Left colon (tissue), 2 donors: ENCODE measurements at regions not wholly inside any gene's neighbourhood (a gene's known extent, or its start where the extent isn't known, plus 50 kb on each side); places are given as distances from the start of the nearest gene placed in this dataset.
A peak's percentile ranks its signal among the peaks of the same experiment; 100 is the strongest.

Source experiments
- ATAC-seq: fragments of 200-7000 bp; cut with Tn5 transposase; one replicate; pipeline ENCODE4 v1.9.1; 2020; ENCODE audit warnings: mild to moderate bottlenecking, moderate library complexity
- DNase-seq, 2 donors: peaks; one replicate each; pipeline ENCODE4 v3.0.0-alpha.2; 2020
- intact Hi-C, 2 donors: fragments of 100-400 bp; cut with DNase I in 1 of 2; cut with micrococcal nuclease in 1 of 2; formaldehyde crosslinking; loops; one replicate each; pipeline versions ENCODE4 v1.11.2 to v1.14.0; 2022; cut with DNase I, micrococcal nuclease
- donor health status: DM: no; HTN: no; CAD: no.
- donor health status: DM: yes; HTN: yes; CAD: no.

DNA sequence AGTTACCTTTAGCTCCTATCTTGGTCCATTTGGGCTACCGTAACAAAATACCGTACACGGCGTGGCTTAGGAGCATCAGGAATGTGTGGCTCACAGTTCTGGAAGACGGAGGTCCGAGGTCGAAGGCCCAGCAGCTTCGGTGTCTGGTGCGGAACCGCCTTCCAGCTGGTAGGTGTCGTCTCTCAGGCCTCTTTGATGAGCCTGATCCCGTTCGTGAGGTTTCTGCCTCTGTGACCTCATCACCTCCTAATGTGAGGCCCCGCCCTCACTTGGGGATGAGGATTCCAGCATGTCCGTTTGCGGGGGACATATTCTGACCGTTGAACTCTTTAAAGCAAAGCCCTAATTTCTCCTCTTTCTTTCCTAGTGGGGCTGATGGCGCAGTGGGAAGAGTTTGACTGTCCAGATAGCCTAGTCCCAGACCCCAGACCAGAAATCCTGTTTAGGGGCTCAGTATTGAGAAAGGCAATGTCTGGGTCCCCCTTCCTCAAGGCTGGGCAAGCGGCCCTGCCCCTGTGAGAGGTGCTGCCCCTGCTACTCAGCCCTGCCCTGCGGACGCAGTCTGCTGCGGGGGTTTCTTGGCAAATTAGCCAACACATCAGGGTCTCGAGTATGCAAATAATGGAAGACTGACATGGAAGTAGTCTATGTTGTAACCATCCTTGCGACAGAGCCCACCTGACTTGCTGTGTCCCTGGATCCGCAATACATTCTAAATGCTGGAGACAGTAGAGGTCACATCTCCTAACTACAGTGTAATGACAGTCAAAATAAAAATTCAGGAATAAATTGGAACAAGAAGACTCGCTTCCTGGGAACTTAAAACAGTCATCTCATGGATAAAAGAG is 128.0 kb downstream of the ASB1 start:
- ATAC-seq (no peak), DNase-seq (no peak)
- intact Hi-C loops = no loop called here

DNA sequence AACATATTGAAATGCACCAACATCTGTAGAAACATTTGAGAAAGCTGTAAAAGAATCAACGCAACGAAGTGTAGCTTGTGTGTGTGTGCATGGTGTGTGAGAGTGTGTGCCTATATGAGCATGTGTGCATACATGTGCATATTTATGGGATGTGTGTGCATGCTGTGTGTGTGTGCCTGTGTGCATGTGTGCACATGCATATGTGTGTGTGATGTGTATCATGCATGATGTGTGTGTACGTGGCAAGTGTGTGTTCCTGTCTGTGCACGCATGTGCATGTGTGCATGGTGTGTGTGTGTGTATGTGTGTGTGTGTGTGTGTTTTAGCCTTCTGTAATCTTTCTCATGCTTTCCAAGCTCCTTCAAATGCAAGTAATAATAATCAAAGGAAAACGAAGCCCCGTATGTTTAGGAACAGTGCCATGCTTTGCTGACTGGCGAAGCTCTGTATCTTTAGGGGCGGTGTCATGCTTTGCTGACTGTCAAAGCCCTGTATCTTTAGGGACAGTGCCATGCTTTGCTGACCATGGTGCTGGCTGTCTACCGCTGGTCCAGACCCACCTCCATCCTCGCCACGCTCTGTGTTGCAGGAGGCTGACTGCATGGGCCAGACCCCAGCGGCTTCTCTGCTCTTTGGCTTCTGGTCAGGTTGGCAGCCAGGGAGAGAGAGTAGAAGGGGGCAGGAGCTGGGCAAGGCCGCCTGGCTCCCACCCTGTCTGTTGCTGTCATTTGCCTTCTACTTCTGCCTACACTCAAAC is 129.2 kb downstream of the ASB1 start:
- intact Hi-C loops = no loop called here
- ATAC-seq (no peak), DNase-seq (no peak)

DNA sequence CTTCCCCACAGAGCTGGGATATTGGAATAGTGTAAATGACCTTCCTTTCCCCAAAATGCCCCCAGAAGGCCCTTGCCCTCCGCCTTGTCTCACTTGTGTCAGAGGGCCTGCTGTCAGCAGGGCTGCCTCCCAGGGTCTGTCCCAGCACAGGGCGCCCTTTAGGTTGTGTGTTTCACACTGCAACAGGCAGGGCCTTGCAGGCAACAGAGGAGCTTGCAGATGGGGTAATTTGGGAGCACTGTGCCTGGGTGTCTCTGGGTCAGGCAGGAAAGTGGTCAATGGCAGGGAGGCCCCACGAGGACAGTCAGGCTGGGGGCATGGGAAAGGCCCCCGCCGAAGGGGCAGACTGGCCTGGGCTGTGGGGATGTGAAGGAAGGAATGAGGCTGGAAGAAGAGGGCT is 130.7 kb downstream of the ASB1 start:
- ATAC-seq (no peak), DNase-seq (no peak)
- intact Hi-C loops = no loop called here

DNA sequence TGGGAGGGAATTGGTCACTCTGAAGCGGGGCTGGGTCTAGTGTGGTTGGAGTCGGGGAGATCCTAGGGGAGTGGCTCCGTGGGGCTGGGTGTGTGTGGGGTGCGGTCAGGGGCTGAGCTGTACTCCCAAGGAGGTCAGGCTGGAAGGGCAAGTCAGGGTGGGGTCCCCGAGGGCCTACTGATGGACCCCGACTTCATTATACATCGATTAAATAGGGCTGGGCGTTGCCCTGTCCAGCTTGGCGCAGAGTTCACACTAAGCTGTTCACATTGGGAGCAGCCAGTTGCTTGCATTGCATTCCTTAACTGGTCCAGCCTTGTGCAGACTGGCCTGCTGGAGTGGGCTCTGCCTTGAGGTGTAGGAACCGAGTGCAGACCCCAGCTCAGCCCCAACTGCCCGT is 131.2 kb downstream of the ASB1 start:
- no peak for DNase-seq
- ATAC-seq = no peak
- intact Hi-C loops = no loop called here

GRCh38 chr2:238558456-238559099 is 131.9 kb downstream of the ASB1 start:
- intact Hi-C loops = no loop called here
- DNase-seq = no peak
- no peak for ATAC-seq

GRCh38 chr2:238560234-238560633 is 133.5 kb downstream of the ASB1 start:
- no peak for ATAC-seq
- intact Hi-C loops = no loop called here
- no peak for DNase-seq

- DNase-seq (no peak), ATAC-seq (peak; percentile 58)
- intact Hi-C loops = no loop called here
Measured at GRCh38 chr2:238561230-238561629, 134.5 kb downstream of the ASB1 start.

GRCh38 chr2:238562446-238562845 is 135.7 kb downstream of the ASB1 start:
- no peak for ATAC-seq
- no peak for DNase-seq
- intact Hi-C loops = no loop called here

DNA sequence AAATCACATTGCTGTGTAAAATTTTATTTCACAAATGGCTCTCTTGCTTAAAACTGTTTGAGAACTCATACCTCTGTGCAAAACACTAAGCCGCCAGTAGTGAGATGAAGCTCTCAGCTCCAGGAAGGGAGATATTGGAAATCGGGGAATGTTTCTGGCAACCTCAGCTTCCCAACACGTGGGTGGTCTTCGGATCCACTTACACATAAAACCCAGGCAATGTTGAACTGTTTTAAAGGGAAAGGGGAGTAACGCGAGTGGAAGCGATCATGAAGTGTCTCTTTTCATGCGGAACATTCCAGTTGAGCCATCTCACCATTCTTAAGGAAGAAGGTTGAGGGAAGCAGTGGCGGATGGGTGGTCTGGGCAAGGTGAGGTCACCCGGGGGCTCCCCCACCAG is 136.8 kb downstream of the ASB1 start:
- DNase-seq = no peak
- intact Hi-C loops = no loop called here
- no peak for ATAC-seq

GRCh38 chr2:238564286-238564920 is 137.7 kb downstream of the ASB1 start:
- intact Hi-C loops = no loop called here
- DNase-seq (no peak), ATAC-seq (no peak)

DNA sequence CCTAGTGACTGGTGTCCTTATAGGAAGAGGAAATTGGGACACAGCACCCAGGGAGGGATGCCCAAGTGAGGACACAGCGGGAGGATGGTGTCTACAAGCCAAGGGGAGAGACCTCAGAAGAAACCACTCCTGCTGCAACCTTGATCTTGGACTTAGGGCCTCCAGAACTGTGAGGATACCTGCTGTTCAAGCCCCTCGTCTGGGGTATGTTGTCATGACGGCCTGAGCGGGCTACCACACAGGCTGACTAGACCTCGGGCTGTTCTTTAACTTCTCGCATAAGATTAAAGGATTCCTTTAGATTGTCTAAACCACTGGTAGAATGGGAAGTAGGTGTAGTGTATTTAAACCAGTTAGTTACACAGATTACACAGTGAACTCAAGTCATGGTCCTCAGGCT is 138.3 kb downstream of the ASB1 start:
- intact Hi-C loops = no loop called here
- no peak for ATAC-seq
- no peak for DNase-seq

DNA sequence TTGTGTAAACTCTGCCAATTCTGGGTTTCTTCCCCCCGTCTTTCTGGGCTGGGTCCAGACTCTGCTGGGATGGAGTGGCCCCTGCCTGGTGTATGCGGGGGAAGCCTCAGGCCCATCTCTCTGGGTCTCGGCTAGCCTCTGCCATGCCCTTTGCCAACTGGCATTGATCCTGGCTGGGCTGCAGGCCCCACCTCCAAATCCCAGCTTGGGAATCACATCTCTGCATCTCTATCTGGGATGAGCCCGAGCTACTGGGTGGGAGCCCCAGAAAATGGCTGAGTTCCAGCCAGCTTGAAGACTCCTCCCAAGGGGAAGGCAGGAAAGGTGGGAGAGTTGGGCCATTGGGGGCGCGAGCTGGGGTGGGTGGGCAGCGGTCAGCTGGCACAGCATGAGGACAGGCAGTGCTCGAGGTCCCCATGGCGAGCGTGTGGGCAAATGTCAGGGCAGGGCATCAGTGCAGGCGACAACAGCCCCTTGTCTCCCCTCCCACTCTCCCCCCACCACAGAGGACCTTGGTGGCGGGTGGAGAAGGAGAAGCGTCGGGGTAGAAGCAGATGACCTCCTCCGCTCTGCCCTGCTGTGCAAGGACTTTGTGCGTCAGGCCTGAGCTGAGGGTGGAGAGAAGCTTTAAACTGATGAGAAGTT is 139.4 kb downstream of the ASB1 start:
- DNase-seq (no peak), ATAC-seq (no peak)
- intact Hi-C loops = no loop called here

DNA sequence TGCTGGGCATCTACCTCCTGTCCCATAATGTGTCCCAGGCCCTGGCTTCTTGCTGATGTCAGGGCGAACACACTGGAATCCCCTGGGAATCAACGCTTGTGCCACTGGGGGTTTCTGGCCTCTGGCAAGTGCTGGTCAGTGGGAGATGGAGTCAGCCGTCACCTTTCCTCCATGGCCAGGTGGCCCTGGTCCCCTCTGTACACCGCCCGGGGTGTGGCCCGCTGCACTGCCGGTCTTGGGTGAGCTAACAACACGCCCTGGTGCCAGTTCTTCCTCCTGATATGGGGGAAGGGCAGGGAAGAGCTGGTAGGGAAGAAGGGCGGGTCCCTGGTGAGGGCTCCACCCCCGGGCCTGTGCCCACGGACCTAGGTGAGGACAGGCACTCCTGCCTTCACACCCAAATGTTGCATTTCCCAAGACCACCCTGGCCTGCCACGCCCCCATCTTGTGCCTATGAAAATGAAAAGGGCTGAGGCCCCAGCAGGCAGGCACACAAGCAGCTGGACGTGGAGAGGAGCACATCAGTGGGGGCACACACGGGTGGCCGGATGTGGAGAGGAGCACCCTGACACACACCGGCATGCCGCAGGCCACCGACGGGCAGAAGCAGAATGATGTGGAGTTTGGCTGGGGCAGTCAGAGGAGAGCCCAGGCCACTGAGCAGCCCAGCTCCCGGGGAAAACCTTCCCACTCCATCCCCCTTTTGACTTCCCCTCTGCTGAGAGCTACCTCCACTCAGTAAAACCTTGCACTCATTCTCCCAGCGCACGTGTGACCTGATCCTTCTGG is 140.5 kb downstream of the ASB1 start:
- intact Hi-C loops = no loop called here
- peak; percentile 99 for ATAC-seq
- DNase-seq = peak; percentile 65 to 76

- intact Hi-C loops = no loop called here
- ATAC-seq (no peak), DNase-seq (no peak)
Measured at GRCh38 chr2:238567996-238568395, 141.3 kb downstream of the ASB1 start.

GRCh38 chr2:238568455-238569440 is 142.0 kb downstream of the ASB1 start:
- intact Hi-C loops = no loop called here
- no peak for DNase-seq
- no peak for ATAC-seq

GRCh38 chr2:238569507-238570195 is 142.9 kb downstream of the ASB1 start:
- intact Hi-C loops = no loop called here
- ATAC-seq = peak; percentile 18
- no peak for DNase-seq

DNA sequence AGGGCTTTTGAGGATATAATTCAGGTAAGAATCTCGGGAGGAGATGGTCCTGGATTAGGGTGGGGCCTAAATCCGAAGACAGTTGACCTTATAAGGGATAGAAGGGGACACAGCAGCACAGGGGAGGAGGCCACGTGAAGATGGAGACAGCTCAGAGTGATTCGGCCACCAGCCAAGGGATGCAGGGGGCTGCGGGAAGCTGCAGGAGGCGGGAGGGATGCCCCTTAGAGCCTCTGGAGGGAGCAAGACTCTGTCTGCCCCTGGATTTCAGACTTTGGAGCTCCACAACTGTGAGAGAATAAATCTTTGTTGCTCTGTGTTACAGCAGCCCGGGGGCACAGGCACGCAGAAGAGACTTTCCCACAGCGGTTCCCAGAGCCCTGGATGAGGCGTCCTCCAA is 143.7 kb downstream of the ASB1 start:
- no peak for DNase-seq
- ATAC-seq = no peak
- intact Hi-C loops = no loop called here
